Ishikawa (cell line): ENCODE measurements at regions not wholly inside any gene's neighbourhood (a gene's known extent, or its start where the extent isn't known, plus 50 kb on each side); places are given as distances from the start of the nearest gene placed in this dataset.

Source experiments
- EGR1 ChIP-seq: IDR thresholded peaks from 2 replicates; pipeline ENCODE4 v1.6.1; 2012
- REST ChIP-seq: IDR thresholded peaks from 2 replicates; pipeline ENCODE4 v1.6.1; 2012; ENCODE audit warnings: low read depth, mild to moderate bottlenecking

GRCh38 chr2:5562426-5562825 is 129.8 kb upstream of the SOX11 start:
- TF ChIP-seq REST, result no peak
- no peak for TF ChIP-seq EGR1
